Esophagus muscularis mucosa (tissue), 4 donors: ENCODE measurements at regions not wholly inside any gene's neighbourhood (a gene's known extent, or its start where the extent isn't known, plus 50 kb on each side); places are given as distances from the start of the nearest gene placed in this dataset.

Experiments used
- DNase-seq: peaks from one replicate; pipeline ENCODE4 v3.0.0-alpha.2; 2017; ENCODE audit errors: extremely low spot score
- H3K27ac ChIP-seq, 4 donors: fragments of 200-600 bp; sonication (generic); replicated peaks in 1 of 4; 1 replicate in 3 of 4; 2 replicates in 1 of 4; pipeline ENCODE4 v1.5.1; 2016 to 2019; ENCODE audit warnings: mild to moderate bottlenecking in 1 of 4
- H3K27me3 ChIP-seq, 4 donors: fragments of 200-600 bp; sonication (generic); one replicate each; pipeline versions ENCODE4 v1.5.1 to v1.6.0; 2016 to 2019
- H3K36me3 ChIP-seq, 4 donors: fragments of 200-600 bp; sonication (generic); one replicate each; pipeline ENCODE4 v1.5.1; 2016 to 2019
- H3K4me1 ChIP-seq, 4 donors: fragments of 200-600 bp; sonication (generic); one replicate each; pipeline ENCODE4 v1.5.1; 2016 to 2019
- H3K4me3 ChIP-seq, 4 donors: fragments of 200-600 bp; sonication (generic); 1 replicate in 2 of 4; 2 replicates in 2 of 4; pipeline ENCODE4 v1.5.1; 2016 to 2019; ENCODE audit warnings: mild to moderate bottlenecking in 4 of 4, moderate library complexity in 1 of 4
- H3K9me3 ChIP-seq, 4 donors: fragments of 200-600 bp; sonication (generic); 1 replicate in 3 of 4; 2 replicates in 1 of 4; pipeline ENCODE4 v1.5.1; 2016 to 2019
- CTCF ChIP-seq, 3 experiments: fragments of 200-600 bp in 2 of 3; fragments of 450-650 bp in 1 of 3; sonication (generic) in 2 of 3; IDR thresholded peaks; one replicate each; pipeline ENCODE4 v1.5.1; 2017 to 2019; ENCODE audit warnings: antibody characterized with exemption in 3 of 3, mild to moderate bottlenecking in 2 of 3, moderate library complexity in 1 of 3
- EP300 ChIP-seq: sonication (generic); formaldehyde crosslinking; IDR thresholded peaks from one replicate; pipeline ENCODE4 v1.6.1; 2017; ENCODE audit warnings: antibody characterized with exemption
- POLR2A ChIP-seq: fragments of 450-650 bp; IDR thresholded peaks from one replicate; pipeline ENCODE4 v1.6.1; 2017; ENCODE audit warnings: antibody characterized with exemption, moderate library complexity, mild to moderate bottlenecking, low read depth
- POLR2AphosphoS5 ChIP-seq, 2 donors: sonication (generic); formaldehyde crosslinking; IDR thresholded peaks; one replicate each; pipeline ENCODE4 v1.6.1; 2017; ENCODE audit warnings: antibody characterized with exemption in 2 of 2
- WGBS: methylation state at CpG from one replicate; pipeline ENCODE4 v1.1.5; 2018; 5-methylcytosine and 5-hydroxymethylcytosine counted together
- intact Hi-C: fragments of 100-400 bp; cut with DNase I; formaldehyde crosslinking; loops from one replicate; pipeline ENCODE4 v1.15.1; 2023

DNA sequence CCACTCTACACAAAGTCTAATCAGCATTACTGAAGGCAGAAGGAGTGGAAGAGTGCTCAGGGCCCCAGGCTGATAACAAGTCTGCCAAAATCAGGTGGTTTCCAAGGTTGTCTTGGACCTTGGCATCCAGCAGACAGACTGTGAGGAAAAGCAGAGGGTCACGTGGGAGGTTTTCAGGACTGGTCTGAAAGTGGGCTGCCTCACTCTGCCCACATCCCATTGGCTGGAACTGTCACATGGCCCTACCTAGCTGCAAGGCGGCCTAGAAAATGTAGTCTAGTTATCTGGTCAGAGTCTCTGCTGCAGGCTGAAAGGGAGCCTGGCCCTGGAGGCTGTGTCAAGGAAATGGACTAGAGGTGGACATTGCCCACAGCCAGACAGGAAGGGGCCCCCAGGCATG, 310.7 kb upstream of the ASIC2 start:
- DNase-seq, result no peak
- no peaks in the 10 kb centered on the region for H3K9me3 ChIP-seq
- no peaks in the 10 kb centered on the region for H3K36me3 ChIP-seq
- peaks cover 0 to 22% (median 0%) of the 10 kb centered on the region in 4 donors for H3K27me3 ChIP-seq
- TF ChIP-seq CTCF (IDR thresholded peaks at IDR 0.05) (no peak), POLR2A (no peak), EP300 (no peak), POLR2AphosphoS5 (IDR thresholded peaks at IDR 0.05) (no peak)
- H3K27ac ChIP-seq, result no peak overlapping the region
- 56% methylated on average over 2 of the region's 2 CpGs for WGBS
- no peak overlapping the region for H3K4me3 ChIP-seq
- intact Hi-C loops, result no loop called here
- no peaks in the 10 kb centered on the region for H3K4me1 ChIP-seq

- no peaks in the 10 kb centered on the region for H3K4me1 ChIP-seq
- WGBS, result 70% methylated on average over 1 of the region's 1 CpG
- H3K27me3 ChIP-seq, result peaks cover 0 to 8% (median 0%) of the 10 kb centered on the region in 4 donors
- peaks cover 0 to 3% (median 0%) of the 10 kb centered on the region in 4 donors for H3K9me3 ChIP-seq
- DNase-seq, result no peak
- intact Hi-C loops, result no loop called here
- TF ChIP-seq POLR2A, result no peak
- no peak for TF ChIP-seq EP300
- H3K4me3 ChIP-seq, result no peak overlapping the region
- no peak overlapping the region for H3K27ac ChIP-seq
- no peaks in the 10 kb centered on the region for H3K36me3 ChIP-seq
Observed at GRCh38 chr17:33611532-33611931, 318.4 kb upstream of the ASIC2 start.

- H3K4me1 ChIP-seq, result peaks cover 0 to 11% (median 9%) of the 10 kb centered on the region in 4 donors
- intact Hi-C loops, result no loop called here
- H3K9me3 ChIP-seq, result peaks cover 0 to 3% (median 0%) of the 10 kb centered on the region in 4 donors
- no peak overlapping the region for H3K4me3 ChIP-seq
- H3K36me3 ChIP-seq, result no peaks in the 10 kb centered on the region
- no peak for TF ChIP-seq POLR2AphosphoS5 (IDR thresholded peaks at IDR 0.05)
- no peak for TF ChIP-seq CTCF (IDR thresholded peaks at IDR 0.05)
- no peak for TF ChIP-seq POLR2A
- no peak for TF ChIP-seq EP300
- 36% methylated on average over 3 of the region's 3 CpGs for WGBS
- H3K27me3 ChIP-seq, result no peaks in the 10 kb centered on the region
- no peak for DNase-seq
- no peak overlapping the region for H3K27ac ChIP-seq
Observed at GRCh38 chr17:33615861-33616260, 322.8 kb upstream of the ASIC2 start.

DNA sequence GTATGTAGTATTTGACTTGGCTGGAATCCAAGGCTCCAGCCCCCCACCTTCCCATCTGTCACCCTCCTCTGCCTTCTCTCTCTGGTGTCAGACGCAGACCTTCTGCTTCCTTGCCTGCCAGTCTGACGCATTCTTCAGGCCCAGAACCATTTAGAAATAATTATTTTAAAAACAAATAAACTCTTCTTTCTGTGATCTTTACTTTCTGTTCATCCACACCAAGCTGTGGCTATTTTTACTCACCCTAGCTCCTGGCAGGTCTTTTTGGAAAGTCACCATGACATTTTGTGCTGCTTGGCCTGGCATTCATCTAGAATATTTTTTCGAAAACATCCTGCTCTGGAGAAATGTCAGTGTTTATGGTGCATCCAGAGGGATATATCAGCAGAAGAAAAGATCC, 330.7 kb upstream of the ASIC2 start:
- no peak overlapping the region for H3K4me3 ChIP-seq
- WGBS, result 37% methylated on average over 3 of the region's 3 CpGs
- H3K9me3 ChIP-seq, result no peaks in the 10 kb centered on the region
- H3K27ac ChIP-seq, result peak overlapping the region; percentile 37 to 66 (median 60)
- H3K27me3 ChIP-seq, result no peaks in the 10 kb centered on the region
- H3K4me1 ChIP-seq, result peaks cover 3 to 32% (median 26%) of the 10 kb centered on the region in 4 donors
- no peaks in the 10 kb centered on the region for H3K36me3 ChIP-seq
- no peak for TF ChIP-seq CTCF (IDR thresholded peaks at IDR 0.05)
- TF ChIP-seq POLR2A, result no peak
- no peak for TF ChIP-seq EP300
- TF ChIP-seq POLR2AphosphoS5 (IDR thresholded peaks at IDR 0.05), result no peak
- intact Hi-C loops, result no loop called here
- DNase-seq, result no peak

GRCh38 chr17:33628500-33629346, 335.6 kb upstream of the ASIC2 start:
- H3K36me3 ChIP-seq, result no peaks in the 10 kb centered on the region
- peaks cover 1 to 33% (median 21%) of the 10 kb centered on the region in 4 donors for H3K4me1 ChIP-seq
- H3K9me3 ChIP-seq, result no peaks in the 10 kb centered on the region
- no peaks in the 10 kb centered on the region for H3K27me3 ChIP-seq
- WGBS, result 74% methylated on average over 7 of the region's 7 CpGs
- intact Hi-C loops, result no loop called here
- DNase-seq, result no peak
- no peak overlapping the region for H3K4me3 ChIP-seq
- TF ChIP-seq POLR2AphosphoS5 (IDR thresholded peaks at IDR 0.05) (no peak), EP300 (no peak), CTCF (IDR thresholded peaks at IDR 0.05) (no peak), POLR2A (no peak)
- H3K27ac ChIP-seq, result peak overlapping the region in 3 of 4 donors; percentile 7 to 48 (median 46)
